ENCODE measurements at regions not wholly inside any gene's neighbourhood (a gene's known extent, or its start where the extent isn't known, plus 50 kb on each side); places are given as distances from the start of the nearest gene placed in this dataset.
"Not testable (repeated sequence)": the region's sequence is repeated elsewhere in the genome, so short reads cannot be mapped to it uniquely, and the experiment has no call there.

DNA sequence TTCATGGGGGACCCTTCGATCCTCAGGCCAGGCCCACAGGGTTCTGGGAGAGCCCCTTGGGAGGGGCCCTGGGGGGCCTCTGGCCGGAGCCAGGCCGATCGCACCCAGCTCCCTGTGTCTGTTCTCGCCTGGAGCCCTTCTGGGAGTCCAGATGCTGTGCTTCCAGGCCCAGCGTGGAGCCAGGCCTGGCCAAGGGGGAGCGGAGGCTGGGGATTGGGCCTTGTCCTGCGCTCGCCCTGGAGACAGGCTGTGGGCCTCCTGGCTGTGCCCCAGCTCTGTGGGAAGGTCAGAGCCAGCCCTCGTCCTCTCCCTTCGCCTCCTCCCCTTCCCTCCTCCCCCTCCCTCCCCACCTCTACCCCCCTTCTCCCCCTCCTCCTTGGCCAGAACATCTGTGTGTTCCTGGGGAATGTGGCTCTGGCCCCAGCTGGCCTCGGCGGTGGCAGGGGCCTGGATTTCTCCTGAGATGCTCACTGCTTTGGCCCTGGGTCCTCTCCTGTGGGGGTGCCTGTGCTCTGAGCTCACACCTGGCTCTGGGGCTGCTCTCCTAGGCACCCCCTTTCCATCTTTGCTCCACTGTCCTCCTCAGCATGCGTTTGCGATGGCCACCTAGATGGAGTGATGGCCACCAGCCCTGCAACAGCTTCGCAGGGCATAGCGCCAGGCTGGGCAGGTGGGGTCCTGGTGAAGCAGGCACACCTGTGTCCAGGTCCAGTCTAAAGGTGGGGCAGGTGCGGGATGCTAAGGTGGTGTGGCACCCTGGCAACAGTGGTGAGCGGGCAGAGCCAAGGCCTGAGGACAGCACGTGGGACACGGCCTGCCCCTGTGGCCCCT lies 90.6 kb upstream of the CIBAR2 start:
- DNase-seq (ENCODE audit: low read depth), result peak; percentile 91

DNA sequence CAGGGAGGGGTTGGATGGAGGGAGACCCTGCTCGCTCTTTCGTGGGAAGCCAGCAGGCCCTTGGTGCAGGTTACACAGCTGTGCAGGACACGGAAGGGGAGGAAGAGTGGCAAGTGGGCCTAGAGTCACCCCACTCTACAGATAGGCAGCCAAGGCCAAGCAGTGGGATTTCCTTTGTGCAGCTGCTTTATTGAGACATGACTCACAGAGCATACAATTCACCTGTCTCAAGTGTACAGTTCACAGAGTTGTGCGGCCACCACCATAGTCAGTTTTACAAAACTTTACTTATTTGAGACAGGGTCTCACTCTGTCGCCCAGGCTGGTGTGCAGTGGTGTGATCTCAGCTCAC lies 91.2 kb upstream of the CIBAR2 start:
- DNase-seq (ENCODE audit: low read depth), result no peak

DNA sequence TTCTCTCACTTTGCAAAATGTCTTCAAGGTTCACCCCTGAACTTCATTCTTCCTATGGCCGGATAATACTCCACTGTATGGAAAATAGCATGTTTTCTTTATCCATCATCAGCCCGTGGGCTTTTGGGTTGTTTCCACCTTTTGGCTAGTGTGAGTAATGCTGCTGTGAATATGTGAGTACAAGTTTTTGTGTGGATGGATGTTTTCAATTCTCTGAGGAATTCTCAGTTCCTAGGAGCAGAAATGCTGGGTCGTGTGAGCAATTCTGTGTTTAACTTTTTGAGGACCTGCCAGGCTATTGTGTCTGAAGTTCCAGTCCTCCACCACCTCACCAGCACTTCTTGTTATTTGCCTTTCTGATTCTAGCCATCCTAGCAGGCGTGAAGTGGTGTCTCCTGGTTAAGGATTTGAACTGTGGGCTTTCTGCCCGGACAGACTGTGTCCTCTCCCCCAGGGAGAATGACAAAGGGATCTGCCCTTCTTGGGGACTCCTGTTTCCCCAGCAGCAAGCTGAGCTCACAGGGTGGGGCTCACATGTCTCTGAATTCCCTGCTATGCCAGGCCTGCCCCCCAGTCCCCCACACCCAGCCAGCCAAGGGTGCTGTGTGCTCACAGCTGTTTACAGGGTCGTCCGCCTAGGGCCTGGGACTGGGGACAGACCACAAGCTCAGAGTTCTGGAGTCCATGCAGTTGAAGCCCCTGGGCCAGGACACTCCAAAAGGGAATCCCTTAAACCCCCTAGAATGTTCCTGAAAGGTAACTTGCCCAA lies 92.2 kb upstream of the CIBAR2 start:
- DNase-seq (ENCODE audit: low read depth), result peak; percentile 87

DNA sequence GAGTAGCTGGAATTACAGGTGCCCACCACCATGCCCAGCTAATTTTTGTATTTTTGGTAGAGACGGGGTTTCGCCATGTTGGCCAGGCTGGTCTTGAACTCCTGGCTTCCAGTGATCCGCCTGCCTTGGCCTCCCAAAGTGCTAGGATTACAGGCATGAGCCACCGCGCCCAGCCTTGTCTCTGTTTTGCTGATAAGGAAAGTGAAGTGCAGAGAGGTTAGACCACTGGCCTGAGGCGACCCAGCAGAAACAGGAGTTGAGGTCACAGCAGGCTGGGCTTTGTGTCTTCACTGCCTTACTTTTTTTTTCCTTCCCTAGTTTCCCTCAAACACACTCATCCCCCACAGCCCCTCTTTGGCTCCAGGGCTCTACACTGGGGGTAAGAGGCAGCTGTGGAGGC lies 93.0 kb upstream of the CIBAR2 start:
- DNase-seq (ENCODE audit: low read depth), result not testable (repeated sequence)

DNA sequence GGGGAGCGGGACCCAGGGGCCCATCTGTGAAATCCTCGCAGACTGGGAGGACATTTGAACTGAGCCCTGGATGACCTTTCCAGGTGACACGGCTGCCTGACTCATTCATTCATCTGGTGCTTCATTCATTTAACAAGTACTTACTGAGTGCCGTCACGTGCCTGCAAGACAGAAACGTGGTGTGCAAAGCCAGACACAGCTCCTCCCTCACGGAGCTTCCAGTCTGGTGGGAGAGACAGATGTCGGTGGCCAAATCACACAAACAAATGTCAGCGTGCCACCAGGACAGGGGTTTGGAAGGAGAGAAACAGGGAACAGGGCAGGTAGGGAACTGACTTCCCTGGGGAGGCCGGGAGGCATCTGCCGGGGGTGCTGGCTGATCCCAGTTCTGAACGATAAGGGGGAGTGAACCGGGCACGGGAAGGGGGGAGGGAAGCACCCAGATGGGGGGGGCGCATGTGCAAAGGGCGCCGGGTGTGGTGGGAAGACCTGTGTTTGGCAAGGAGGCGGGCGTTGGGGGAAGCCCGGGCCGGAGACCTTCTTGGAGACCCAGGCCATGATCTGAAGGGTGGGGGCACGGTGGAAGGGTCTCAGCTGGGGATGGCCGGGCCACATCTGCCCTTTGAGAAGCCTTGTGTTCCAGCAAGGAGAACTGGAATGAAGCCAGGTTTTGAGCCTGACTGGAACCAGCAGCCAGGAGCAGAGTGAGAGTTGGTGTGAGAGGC lies 93.6 kb upstream of the CIBAR2 start:
- no peak for DNase-seq (ENCODE audit: low read depth)

DNA sequence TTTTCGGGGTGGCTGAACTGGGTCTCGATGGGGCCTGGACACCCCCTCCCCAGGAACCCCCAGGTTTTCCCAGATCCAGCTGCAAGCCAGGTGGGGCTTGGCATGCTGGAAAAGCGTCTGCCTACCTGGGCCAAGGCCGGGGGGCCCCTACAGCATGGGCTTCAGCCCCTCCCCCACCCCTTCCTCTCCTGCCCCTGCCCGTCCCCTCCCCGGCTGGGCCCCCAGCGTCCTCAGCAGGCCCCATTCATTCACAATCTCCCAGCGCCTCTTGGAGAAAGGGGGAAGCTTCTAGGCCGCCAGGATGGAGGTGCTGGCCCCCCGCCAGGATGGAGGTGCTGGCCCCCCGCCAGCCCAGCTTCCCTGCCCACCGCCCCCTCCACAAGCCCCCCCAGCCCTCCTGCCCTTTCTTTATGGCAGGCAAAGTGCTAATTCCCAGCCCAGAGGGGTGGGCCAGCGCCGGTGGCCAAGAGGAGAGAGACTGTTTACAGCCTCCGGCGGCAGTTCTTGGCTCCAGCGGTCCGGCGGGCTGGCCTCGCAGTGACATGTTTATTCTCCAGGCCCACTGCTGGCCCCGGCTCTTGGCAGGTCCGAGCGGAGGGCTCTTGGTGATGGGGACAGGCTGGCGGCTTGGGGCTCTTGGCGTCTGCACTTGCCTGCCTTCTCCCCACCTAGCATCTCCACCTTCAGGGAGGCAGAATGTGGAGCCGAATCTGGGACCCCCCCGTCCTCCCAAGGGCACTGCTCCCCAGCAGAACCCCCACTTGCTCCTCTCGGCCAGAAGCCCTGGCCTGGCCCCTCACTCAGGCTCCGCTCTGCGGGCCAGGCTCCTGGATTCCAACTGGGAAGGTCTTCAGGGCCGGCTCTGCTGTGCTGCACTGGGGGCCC lies 94.4 kb upstream of the CIBAR2 start:
- no peak for DNase-seq (ENCODE audit: low read depth)

DNA sequence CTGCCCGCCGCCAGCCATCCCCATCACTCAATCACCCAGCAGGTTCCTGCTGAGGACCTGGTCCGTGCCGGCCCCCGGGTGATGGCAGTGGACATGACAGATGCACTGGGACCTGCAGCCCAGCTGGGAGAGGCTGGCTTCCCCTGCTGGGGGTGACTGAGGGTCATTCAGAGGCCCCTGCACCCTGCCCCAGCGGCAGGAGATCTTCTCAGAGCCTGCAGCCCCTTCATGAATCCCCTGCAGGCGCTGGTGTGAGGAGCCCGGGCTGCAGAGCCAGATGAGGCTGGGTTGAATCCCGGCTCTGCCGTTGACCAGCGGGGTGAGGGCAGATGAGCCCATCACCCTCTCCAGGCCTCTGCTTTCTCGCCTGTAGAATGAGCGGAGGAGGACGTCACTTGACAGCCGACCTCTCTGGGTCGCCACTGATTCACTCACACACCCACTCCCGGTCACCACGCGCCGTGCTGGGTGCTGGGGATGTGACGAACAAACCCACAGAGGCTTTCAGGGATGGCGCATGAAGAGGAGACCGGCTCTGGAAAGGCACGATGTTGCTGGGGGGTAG lies 95.2 kb upstream of the CIBAR2 start:
- no peak for DNase-seq (ENCODE audit: low read depth)

DNA sequence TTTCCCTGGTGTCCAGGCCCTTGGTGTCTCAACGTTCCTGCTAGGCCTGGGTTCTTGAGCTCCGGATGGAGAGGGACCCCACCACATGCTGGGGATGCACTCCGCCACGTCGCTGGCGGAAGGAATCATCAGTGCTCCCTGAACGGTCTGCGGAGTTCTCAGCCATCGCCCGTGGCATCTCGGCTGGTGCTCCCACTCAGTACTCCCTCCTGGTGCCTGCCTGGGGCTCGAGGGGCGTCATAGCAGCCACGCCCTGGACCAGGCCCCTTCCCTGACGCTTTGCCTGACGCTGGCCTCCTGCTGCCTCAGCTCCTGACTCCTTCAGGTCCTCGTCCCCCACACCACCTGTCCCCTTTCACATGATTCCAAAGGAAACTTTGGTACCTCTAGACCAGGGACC lies 95.9 kb upstream of the CIBAR2 start:
- no peak for DNase-seq (ENCODE audit: low read depth)

DNA sequence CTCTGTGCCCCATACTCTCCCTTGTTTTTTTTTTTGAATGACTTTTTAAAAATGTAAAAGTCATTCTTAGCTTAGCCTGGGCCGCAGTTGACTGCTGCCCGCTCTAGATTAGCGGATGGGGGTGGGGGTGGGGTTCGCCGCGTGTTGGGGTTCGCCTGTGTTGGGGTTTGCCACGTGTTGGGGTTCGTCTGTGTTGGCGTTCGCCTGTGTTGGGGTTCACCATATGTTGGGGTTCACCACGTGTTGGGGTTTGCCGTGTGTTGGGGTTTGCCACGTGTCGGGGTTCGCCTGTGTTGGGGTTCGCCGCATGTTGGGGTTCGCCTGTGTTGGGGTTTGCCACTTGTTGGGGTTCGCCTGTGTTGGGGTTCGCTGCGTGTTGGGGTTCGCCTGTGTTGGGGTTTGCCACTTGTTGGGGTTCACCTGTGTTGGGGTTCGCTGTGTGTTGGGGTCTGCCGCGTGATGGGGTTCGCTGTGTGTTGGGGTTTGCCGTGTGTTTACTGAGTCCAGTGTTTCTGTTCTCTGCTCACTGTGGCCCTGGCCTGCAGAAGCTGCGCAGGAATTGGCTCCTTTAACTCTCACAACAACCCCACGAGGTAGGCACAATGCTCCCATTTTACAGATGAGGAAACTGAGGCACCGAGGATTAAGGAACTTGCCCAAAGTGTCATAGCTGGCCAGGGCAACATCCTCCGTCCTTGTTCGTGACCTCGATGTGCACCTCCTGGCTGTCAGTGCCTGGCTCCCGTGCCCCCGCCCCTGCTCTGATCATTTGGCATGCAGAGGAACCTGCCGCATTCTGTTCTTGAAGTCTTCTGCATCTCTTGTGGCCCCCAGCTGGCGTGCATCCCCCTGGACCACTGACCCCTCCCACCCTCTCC lies 96.6 kb upstream of the CIBAR2 start:
- DNase-seq (ENCODE audit: low read depth), result no peak

DNA sequence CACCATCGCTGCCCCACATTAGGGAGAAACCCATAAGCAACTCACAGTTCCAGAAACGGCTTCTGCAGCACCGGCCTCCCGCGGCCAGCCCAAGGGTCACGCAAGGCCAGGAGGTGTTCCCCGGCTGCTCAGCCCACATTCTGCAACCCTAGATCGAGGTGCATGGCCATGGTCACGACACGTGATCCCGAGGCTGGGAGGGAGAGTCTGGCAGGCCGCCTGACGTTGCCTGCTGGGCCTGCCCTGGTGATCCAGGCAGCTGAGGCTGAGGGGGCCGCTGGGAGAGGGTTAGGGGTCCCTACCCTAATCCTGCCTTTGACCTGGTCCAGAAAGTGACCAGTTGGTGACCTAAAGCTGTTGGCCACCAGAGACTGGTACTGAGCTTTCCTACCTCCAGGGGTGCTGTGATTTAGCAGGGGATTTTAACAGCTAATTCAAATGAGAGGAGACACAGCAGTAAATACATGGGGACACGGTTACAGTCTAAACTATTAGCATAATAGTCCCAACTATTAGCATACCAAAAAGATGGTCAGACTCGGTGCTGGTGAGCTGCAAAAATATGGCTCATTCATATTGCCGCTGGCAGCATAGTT lies 97.4 kb upstream of the CIBAR2 start:
- no peak for DNase-seq (ENCODE audit: low read depth)

DNA sequence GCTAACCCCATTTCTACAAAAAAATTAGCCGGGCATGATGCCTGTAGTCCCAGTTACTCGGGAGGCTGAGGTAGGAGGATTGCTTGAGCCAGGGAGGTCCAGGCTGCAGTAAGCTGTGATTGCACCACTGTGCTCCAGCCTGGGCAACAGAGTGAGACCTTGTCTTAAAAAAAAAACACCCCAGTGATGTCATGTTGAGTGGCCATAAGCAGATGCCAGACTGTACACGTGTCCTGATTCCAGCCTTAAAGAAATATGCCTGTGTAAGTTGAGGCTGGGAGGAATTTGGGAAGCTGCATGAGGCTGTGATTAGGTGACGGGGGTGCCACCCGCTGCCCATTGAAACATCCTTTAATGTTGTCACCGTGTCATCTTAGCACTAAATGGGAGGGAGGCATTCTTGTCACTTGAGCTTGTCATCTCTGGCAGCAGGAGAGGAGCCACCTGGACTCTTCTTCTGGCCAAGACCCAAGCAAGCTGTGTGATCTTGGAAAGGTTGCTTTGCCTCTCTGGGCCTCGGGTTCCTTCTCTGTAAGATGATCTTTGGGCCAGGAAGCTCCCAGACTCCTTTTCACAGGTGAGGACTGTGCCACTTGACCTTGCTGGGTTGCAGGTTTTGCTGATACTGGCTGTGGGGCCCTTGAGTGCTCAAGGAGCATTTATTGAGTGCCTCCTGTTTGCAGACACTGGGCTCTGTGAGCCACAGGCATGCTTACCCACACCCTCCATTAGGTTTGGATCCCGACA lies 98.3 kb upstream of the CIBAR2 start:
- DNase-seq (ENCODE audit: low read depth), result no peak

DNA sequence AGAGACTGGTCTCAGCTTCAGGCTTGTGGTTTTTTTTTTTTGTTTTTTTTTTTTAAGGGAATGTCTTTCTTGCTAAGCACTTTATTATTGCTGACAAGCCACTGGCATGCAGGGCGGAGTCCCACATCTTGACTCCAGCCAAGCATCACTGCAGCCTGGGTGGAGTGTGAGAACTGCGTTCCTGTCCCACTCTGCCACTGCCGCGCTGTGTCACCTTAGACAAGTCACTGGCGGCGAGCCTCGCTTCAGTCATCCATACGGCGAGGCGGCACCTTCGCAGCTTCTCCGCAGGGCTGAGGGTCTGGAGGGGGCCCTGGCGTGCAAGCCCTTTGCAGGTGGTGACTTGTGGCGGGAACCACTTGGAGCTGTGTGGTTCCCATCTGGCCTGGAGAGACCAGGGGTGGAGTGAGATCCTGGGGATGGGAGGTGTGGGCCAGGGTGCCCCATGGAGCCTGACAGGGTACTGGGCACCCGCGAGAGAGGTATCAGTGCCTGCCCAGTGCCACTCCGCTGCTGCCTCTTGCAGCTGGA lies 99.1 kb upstream of the CIBAR2 start:
- no peak for DNase-seq (ENCODE audit: low read depth)

DNA sequence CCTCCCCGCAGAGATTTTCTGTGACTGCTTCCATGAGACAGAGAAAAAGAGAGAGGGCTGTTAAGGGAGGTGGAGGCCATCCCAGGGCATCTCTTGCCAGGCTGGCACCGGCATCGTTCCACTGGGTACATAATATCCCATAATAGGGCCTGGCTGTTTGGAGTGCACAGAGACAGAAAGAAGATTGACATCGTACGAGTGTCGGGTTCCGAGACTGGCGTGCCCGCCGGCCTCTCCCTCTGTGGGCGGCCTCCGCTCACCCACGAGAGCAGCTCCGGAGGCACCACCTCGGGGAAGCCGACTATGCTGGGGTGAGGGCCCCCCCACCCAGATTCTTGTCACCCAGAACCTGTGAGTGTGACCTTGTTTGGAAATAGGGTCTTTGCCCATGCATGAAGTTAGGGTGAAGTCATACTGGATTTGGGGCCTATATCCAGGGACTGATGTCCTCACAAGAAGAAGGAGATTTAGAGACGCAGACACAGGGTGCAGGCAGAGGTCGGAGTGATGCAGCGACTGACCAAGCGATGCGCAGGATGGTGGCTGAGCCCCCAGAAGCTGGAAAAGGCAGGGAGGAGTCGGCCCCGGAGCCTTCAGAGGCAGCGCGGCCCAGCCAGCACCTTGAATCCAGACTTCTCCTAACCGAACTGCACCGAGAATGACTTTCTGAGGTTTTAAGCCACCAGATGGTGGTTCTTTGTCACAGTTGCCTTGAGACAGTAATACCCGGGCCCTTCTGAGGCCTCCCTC lies 101.8 kb upstream of the CIBAR2 start:
- no peak for DNase-seq (ENCODE audit: low read depth)

DNA sequence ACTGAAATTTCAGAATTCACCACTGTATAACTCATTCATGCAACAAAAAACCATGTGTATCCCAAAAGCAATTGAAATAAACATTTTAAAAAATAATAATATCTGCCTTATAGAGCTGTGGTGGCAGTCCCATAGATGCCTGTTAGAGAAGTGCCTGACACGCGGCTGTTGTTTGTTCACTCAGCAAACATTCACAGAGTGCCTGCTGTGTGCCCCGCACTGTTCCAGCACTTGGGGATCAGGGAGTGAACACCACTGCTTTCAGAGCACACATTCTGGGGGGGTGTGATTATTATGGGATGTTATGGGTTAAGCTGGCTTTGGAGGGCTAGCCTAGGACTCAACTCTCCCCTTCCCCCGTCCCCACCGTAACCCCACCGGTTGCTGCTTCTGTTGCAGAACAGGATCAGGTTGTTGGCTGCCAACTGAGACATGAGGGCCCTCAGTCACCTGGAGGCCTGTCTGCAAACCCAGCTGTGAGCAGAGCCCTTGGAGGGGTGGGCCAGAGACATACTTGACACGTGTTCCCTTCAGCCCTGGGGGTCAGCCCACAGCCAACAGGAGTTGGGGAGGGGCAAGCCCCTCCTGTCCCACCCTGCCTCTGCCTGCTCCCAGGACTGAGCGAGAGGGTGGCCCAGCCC lies 103.3 kb upstream of the CIBAR2 start:
- no peak for DNase-seq (ENCODE audit: low read depth)

DNA sequence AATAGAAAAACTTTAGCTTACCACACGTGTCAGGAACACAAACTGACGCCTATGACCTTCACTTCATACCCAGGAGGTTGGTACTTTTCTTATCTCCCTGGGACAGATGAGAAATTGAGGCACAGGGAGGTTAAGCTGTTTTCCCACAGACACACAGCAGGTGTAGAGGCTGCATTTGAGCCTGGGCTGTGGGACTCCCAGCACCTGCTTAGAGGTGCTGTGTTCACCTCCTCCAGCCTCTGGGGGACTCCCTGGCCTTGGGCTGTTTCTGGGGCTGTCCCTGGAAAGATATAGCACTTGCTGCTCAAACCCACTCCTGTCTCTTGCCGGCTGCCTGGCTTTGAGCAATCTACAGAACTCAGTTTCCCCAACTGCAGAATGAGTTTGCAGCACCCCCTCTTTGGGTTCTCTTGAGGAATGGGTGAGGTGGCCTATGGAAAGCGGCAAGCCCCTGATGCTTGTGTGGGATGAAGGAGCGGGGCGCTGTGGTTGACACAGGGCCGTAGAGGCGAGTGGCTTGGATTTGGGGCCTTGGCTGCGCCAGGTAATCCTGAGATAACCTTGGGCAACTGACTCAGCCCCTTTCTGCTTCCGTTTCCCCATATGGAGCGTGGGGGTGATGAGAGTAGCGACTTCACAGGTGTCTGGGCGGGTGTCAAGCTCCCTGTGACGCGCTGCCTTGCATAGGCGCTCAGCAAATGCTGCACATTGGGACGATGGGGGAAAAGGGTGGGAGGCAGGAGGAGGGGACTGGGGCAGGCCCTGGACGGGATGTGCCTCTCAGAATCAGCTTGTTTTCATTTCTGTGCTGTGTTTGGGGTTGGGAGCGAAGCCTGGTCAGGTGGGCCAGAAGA lies 104.5 kb upstream of the CIBAR2 start:
- no peak for DNase-seq (ENCODE audit: low read depth)

DNA sequence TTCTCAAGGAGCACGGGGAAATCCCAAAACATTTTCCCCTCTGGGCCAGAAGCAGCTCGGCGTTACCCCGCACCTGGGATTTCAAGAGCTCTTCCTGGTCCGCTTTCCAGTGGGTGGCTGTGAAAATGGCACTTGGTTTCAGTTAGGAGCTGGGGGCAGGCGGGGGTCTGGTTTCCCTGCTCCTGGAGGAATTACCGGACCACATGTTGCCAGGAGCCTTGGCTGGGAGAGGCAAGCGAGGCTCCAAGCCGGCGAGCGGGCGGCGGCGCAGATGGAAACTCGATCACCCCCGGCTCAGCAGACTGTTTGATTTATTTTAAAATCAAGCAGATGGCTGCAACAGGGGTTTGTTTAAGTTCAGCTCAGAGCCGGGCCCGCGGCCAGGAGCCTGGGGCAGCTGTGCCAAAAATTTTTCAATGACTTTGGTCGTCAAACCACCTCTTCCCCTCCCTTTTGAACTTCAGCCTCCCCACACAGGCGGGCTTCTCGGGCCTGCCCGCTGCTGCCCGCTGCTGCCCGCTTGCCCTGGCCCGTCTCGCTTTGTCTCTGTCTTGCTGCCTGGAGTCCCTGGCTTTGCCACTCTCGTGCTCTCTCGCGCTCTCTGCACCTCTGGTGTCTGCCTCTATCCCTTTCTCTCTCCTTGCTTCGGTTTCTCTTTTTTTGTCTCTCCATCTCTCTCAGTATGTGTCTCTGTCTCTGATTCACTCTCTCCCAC lies 108.0 kb upstream of the CIBAR2 start:
- DNase-seq (ENCODE audit: low read depth), result peak; percentile 81

Data from fibroblast of the conjunctiva (primary cell).